ENCODE measurements at regions not wholly inside any gene's neighbourhood (a gene's known extent, or its start where the extent isn't known, plus 50 kb on each side); places are given as distances from the start of the nearest gene placed in this dataset.
"Not testable (repeated sequence)": the region's sequence is repeated elsewhere in the genome, so short reads cannot be mapped to it uniquely, and the experiment has no call there.

DNA sequence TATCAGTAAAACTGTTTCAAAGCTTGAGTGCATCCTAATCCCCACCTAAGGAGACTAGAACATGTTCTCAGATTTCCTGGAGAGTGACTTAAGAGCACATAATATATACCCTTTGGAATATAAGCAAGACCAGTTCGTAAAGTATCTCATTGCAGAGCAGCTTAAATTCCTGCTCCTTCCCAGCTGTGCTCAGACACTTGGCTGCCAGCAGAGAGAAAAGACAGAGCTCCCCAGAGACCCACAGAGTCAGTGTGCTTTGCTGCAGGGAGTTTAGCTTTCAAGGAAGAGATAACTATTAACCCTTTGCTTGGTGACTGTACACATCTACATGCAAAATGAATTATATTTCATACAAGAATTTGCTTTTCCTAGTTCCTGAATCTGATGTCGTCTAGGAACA lies 338.1 kb upstream of the ARHGEF26 start:
- no peak for ATAC-seq
- no peak for DNase-seq
- intact Hi-C loops (cut with DNase I), result no loop called here
- no peak overlapping the region for H3K27ac ChIP-seq
- H3K4me1 ChIP-seq, result no peaks in the 10 kb centered on the region
- no peaks in the 10 kb centered on the region for H3K36me3 ChIP-seq
- no peak overlapping the region for H3K4me3 ChIP-seq
- no peaks in the 10 kb centered on the region for H3K27me3 ChIP-seq
- no peaks in the 10 kb centered on the region for H3K9me3 ChIP-seq
- WGBS (ENCODE audit: insufficient coverage, low coverage, low lambda C conversion rate, missing lambda C conversion rate), result 33% methylated on average over 1 of the region's 2 CpGs
- TF ChIP-seq CTCF (IDR thresholded peaks at IDR 0.05) (no peak), POLR2A (IDR thresholded peaks at IDR 0.05) (no peak)

- no peak for TF ChIP-seq CTCF (IDR thresholded peaks at IDR 0.05)
- TF ChIP-seq POLR2A (IDR thresholded peaks at IDR 0.05), result no peak
- Histone ChIP-seq H3K4me3 (no peak overlapping the region), H3K9me3 (no peaks in the 10 kb centered on the region), H3K27me3 (no peaks in the 10 kb centered on the region), H3K36me3 (no peaks in the 10 kb centered on the region), H3K4me1 (no peaks in the 10 kb centered on the region), H3K27ac (no peak overlapping the region)
- ATAC-seq (no peak), DNase-seq (no peak)
- WGBS (ENCODE audit: insufficient coverage, low coverage, low lambda C conversion rate, missing lambda C conversion rate), result 45% methylated on average over 3 of the region's 3 CpGs
- intact Hi-C loops (cut with DNase I), result no loop called here
Measured at GRCh38 chr3:153783741-153784480, 337.3 kb upstream of the ARHGEF26 start.

GRCh38 chr3:153785901-153786300 lies 335.3 kb upstream of the ARHGEF26 start:
- ATAC-seq (no peak), DNase-seq (no peak)
- TF ChIP-seq POLR2A (IDR thresholded peaks at IDR 0.05), result no peak
- no peak for TF ChIP-seq CTCF (IDR thresholded peaks at IDR 0.05)
- no peaks in the 10 kb centered on the region for H3K36me3 ChIP-seq
- H3K27ac ChIP-seq, result no peak overlapping the region
- H3K27me3 ChIP-seq, result no peaks in the 10 kb centered on the region
- H3K4me1 ChIP-seq, result no peaks in the 10 kb centered on the region
- intact Hi-C loops (cut with DNase I), result no loop called here
- no peak overlapping the region for H3K4me3 ChIP-seq
- no peaks in the 10 kb centered on the region for H3K9me3 ChIP-seq
- 82% methylated on average over 3 of the region's 3 CpGs for WGBS (ENCODE audit: insufficient coverage, low coverage, low lambda C conversion rate, missing lambda C conversion rate)

DNA sequence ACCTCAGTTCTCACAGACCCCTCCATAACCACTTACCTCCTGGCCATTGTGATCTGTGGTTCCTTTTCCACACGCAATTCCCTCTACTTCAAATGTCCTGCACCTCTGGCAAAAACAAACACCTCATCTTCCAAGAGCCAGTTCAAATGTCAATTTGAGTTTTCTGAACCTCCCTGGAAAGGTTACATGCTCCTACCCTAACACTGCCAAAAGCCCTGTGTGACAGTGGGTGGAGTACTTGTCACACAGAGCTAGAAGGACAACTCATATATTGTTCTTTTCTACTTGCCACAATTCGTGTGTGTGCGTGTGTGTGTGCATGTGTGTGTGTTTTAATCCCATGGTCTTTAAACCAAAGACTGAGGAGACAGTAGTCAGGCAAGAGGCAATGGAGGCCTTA lies 331.8 kb upstream of the ARHGEF26 start:
- TF ChIP-seq CTCF (IDR thresholded peaks at IDR 0.05) (no peak), POLR2A (IDR thresholded peaks at IDR 0.05) (no peak)
- ATAC-seq (peak in 2 of 4 donors; percentile 52 to 86), DNase-seq (no peak)
- WGBS (ENCODE audit: insufficient coverage, low coverage, low lambda C conversion rate, missing lambda C conversion rate), result 50% methylated on average over 3 of the region's 3 CpGs
- intact Hi-C loops (cut with DNase I), result no loop called here
- Histone ChIP-seq H3K27me3 (no peaks in the 10 kb centered on the region), H3K4me3 (no peak overlapping the region), H3K27ac (no peak overlapping the region), H3K36me3 (no peaks in the 10 kb centered on the region), H3K9me3 (no peaks in the 10 kb centered on the region), H3K4me1 (no peaks in the 10 kb centered on the region)

GRCh38 chr3:153797056-153797455 lies 324.1 kb upstream of the ARHGEF26 start:
- WGBS (ENCODE audit: insufficient coverage, low coverage, low lambda C conversion rate, missing lambda C conversion rate), result 100% methylated on average over 4 of the region's 13 CpGs

More at GRCh38 chr3:153797056-153797455, 324.1 kb upstream of the ARHGEF26 start:
- H3K27ac ChIP-seq; H3K4me1 ChIP-seq; H3K36me3 ChIP-seq; DNase-seq; H3K4me3 ChIP-seq; H3K27me3 ChIP-seq; ATAC-seq; intact Hi-C loops (cut with DNase I); H3K9me3 ChIP-seq: not testable (repeated sequence)
